Mesenteric fat pad (tissue), 1 donor: ENCODE measurements at regions not wholly inside any gene's neighbourhood (a gene's known extent, or its start where the extent isn't known, plus 50 kb on each side); places are given as distances from the start of the nearest gene placed in this dataset.
"Not testable (repeated sequence)": the region's sequence is repeated elsewhere in the genome, so short reads cannot be mapped to it uniquely, and the experiment has no call there.

ENCODE experiments used
- DNase-seq: peaks from one replicate; pipeline ENCODE4 v3.0.0-alpha.2; 2020; ENCODE audit warnings: low spot score
- donor health status: DM: yes; HTN: yes; CAD: no.

DNA sequence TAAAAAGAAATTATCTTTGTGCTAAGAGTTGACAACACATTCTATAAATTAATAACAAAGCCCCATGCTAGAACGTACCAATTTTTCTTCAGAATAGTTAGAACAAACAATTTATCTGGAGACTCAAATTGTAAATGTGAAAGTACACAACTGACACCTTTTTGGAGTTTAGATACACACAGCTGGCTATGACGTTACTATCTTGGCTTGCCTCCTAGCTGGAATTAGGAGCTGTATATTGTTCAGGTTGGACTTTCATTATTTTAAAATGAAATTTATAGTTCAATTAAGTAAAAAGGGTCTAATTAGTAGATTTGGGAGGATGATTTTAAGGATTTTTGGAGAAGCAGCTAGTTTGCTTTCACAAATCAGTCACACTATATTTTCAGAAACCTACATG is 393.9 kb upstream of the RIOK2 start:
- DNase-seq, result no peak

DNA sequence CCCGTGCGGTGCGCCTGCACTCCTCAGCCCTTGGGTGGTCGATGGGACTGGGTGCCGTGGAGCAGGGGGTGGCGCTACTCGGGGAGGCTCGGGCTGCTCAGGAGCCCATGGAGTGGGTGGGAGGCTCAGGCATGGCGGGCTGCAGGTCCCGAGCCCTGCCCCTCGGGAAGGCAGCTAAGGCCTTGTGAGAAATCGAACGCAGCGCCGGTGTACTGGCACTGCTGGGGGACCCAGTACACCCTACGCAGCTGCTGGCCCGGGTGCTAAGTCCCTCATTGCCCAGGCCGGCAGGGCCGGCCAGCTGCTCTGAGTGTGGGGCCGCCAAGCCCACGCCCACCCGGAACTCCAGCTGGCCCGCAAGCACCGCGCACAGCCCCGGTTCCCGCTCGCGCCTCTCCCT is 396.9 kb upstream of the RIOK2 start:
- DNase-seq, result not testable (repeated sequence)

DNA sequence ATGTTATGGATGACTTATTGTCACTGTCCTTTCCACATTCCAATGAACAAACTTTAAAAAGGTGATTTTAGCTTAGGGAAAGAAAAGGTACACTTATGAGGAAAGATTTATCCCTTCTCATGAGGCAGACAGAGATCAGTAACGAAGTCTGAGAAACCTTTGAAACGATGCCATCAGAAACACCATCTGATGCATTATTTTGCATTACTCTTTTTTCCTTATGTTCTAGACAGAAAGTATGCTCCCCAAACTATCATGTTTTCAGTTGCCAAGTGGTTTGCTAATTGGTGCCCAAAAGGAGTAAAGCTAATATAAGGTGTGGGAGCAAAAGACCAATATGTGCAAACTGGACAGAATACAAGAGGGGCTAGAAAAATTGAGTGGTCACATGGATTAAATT is 397.7 kb upstream of the RIOK2 start:
- DNase-seq, result no peak

GRCh38 chr5:97591781-97592180 is 408.7 kb upstream of the RIOK2 start:
- DNase-seq, result no peak

DNA sequence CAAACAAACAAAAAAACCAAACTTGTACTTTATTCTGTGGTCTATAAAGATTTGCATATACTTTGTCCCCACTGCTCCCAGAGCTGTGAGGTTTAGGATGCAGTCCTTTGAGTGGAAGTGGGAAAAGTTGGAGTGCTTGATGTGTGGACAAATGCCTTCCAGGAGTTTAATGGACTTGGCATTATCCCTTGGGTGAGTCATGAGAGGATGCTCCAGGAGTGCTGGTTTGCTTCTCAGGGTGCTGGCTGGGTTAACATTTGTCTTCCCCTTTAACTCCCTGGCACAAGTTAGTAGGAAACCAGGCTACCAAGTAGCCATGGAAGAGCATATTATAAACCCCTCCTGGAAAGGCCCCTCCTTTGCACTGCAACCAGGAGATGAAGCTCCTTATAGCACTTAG is 417.4 kb upstream of the RIOK2 start:
- no peak for DNase-seq

DNA sequence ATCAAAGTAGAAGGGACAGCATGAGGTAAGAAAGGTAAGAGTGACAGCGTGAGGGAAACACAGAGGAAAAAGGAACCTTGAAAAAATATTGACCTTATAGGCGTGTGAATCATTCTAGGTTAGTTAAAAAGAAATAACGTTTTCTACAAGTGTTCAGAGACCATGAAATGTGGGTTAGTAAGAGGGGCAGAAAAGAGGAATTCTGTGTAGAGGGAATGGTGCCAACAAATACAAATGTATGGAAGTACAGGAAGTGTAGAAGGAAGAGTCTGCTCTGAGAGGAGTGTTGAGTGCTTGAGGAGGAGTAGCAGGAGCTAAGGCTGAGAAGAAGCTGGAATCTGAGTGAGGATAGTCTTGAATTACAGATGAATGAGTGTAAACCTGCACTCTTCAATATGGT is 418.6 kb upstream of the RIOK2 start:
- no peak for DNase-seq

GRCh38 chr5:97606531-97606930 is 423.5 kb upstream of the RIOK2 start:
- DNase-seq, result no peak

DNA sequence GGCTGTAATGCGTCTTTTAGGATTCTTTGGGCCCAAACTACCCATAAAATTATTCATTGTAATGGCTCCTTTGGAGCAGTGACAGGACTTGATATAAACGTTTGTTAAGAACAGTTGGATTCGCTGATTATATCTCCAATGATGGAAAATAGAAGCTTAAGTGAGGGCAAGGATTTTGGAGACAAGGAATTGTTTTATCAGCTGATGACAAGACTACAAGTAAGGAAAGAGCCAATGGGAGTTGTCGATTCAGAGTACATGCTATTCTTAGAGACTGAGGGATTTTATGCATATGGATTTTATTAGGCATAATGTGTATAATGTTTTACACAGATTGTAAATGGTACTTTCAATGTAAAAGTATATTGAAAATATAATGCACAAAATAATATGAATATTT is 425.5 kb upstream of the RIOK2 start:
- no peak for DNase-seq

DNA sequence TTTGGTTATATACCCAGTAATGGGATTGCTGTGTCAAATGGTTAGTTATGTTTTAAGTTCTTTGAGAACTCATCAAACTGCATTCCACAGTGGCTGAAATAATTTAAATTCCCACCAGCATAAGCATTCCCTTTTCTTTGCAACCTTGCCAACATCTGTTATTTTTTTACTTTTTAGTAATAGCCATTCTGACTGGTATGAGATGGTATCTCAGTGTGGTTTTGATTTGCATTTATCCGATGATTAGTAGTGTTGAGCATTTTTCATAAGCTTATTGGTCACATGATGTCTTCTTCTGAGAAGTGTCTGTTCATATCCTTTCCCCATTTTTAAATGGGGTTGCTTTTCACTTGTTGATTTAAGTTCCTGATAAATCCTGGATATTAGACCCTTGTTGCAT is 435.7 kb upstream of the RIOK2 start:
- no peak for DNase-seq

GRCh38 chr5:97623441-97623840 is 440.4 kb upstream of the RIOK2 start:
- DNase-seq, result no peak

DNA sequence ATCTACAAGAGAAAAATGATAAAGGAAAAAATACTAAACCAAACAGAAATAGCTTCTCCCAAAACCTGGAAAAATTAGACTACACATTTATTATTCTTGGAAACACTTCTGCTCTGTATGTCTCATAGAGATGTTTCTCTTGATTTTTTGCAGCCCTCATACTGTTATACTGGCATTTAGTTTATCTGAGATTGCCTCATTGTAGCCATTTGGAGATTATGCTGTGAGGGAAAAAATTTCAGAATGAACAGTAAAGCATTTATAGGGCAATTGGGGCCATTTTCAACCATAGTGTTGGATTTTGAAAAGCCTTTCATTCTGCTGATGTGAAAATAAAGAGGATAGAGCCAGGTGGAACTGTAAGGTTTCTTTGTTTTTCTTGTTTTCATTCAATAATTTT is 441.8 kb upstream of the RIOK2 start:
- no peak for DNase-seq

DNA sequence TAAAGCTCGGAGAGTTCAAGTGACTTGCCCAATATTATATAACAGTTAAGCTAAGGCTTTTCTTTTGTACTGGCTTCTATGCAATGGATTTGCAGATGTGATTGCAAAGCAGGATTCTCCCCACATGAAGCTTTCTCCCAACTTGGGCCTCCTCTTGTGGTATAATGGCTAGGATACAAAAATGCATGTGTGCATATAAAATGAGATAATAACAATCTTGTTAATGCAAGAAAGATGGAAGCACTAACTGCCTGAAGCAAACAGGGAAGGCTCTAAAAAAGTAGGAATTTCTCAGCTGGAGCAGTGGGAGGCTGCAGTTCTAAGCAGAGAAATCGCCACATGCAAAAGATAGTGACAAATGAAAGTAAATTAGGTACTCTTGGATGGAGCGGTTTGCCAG is 444.2 kb upstream of the RIOK2 start:
- no peak for DNase-seq

- no peak for DNase-seq
Measured at GRCh38 chr5:97628031-97628430, 445.0 kb upstream of the RIOK2 start.

DNA sequence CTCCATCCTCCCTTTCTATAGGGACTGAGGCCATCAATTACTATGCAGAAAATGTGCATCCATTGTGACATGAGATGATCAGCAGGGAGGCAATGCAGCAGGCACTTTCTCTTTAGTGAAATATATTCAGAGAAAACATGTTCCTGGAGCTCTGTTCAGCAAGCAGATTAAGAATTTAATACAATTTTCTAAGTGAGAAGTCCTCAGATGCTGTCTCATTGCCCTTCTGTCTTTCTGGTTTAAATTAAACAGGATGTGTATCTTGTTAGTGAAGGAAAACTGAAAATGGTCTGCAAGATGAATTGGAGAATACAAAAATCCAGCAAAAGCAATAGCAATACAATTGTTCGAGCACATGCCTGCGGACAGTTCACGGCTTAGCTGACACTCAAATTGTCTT is 445.8 kb upstream of the RIOK2 start:
- no peak for DNase-seq

DNA sequence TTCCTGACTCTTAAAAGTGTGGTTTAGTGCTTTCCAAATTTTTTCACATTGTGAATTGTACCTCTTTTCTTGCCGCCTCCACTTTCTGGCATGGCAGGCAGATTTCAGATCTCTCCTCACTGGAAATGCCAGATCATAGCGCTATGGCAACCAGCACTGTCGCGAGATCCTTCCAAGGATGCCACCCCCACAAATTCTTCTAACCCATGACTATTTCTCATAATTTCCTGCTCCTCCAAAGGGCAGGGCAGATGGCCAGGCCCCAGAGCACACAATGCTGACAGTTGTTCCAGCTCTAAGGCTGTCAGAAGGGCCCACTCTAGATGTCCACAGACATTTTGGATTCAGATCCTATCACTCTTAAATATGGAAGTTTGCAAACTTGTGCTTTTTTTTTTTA is 446.2 kb upstream of the RIOK2 start:
- DNase-seq, result no peak

DNA sequence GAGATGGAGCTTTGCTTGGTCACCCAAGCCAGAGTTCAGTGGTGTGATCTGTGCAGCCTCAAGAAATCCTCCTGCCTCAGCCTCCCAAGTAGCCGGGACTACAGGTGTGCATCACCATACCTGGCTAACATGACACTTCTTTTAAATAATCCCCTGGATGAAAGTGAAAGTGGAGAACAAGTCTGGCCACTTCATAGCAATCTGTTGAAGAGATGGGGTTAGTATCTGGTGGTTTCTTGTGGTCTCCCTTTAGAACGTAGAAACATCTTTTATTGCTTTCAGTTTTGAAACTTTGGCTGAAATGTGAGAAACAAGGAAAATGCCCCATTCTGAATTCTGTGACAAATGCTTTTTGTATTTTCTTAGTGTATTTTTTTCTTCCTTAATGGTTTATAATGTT is 452.5 kb upstream of the RIOK2 start:
- DNase-seq, result no peak

GRCh38 chr5:97636766-97637165 is 453.7 kb upstream of the RIOK2 start:
- no peak for DNase-seq

- no peak for DNase-seq
Measured at GRCh38 chr5:97641081-97641480, 458.0 kb upstream of the RIOK2 start.

DNA sequence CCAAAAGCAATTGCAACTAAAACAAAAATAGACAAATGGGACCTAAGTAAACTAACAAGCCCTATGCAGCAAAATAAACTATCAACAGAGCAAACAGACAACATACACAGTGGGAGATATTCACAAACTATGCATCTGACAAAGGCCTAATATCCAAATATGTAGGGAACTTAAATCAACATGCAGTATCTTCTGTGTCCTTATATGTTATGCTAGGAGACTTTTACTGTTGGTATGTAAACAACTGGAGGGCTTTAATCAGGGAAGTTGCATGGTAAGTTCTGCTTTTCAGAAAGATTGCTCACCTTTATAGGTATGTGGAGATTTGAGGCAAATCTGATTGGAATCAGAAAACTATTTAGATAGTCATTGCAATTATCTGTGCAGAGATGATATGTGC is 461.2 kb upstream of the RIOK2 start:
- DNase-seq, result no peak

GRCh38 chr5:97644896-97645295 is 461.8 kb upstream of the RIOK2 start:
- no peak for DNase-seq

- no peak for DNase-seq
Measured at GRCh38 chr5:97657239-97657638, 474.2 kb upstream of the RIOK2 start.

DNA sequence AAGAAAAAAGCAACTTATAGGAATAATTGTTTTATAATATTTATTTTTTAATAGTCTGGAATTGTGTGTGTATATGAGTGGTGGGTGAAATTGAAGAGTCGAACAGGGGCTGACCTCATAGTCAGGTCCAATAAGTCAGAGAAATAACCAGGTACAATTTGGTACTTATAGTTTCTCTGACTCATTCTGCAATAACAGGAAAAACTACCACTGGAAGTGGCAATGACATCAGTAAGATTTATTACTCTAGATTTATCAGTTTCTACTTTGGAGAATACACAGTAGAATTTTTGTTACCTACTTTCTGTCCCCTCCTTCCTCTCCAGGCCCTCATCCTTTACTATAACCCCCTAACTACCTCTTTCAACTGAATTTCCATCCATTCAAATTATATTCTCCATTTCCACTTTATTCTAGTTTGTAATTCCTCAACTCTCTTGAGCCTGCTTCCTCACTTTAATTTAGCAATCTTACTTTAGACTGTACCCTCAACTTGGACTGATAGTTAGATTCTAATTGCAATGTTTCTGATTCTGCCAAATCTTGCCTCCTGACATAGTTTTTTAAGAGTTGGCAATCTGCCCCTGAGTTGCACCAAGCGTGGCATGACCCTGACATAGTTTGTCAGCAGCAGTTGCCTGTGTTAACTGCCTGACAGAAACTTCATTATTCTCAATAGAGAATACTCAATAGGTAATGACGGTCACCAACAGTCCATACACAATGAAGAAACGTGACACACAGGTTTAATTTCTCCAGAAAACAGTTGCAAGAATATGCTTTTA is 475.3 kb upstream of the RIOK2 start:
- DNase-seq, result no peak

DNA sequence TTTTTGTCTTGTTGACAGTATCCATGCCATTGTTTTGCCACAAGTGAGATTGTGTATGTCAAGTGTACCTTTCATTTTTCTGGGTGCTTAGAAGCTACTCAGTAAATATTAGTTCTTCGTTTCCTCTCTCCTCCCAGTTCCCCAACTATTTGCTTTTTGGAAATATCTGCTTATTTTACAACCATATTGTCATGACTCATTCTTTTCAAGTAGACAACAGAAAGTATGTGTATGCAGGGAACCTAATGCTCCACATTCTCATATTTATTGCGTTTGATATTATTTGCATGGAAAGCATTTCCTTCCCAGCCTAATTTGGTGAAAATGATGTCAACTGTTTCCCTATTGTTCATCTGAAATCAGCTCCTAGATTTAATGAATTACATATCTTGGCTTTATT is 483.7 kb upstream of the RIOK2 start:
- no peak for DNase-seq

DNA sequence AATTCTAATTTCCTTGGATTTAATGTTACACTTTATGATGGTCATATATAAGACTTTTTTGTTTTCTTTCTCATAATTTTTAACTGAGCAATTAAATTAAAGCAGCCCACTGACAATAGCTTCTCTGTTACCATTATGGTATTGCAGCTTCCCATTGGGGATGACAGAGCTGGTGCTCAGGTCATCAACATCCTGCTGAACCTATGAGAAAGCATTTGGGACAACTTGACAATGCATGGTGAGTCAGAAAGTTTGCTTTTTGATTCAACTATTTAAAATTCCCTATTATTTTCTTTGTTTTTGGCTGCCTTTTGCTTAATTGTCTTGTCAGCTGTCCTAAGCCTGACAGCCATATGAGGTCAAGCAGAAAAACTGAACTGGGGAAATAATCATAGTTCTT is 487.4 kb upstream of the RIOK2 start:
- no peak for DNase-seq
